ENCODE measurements at regions not wholly inside any gene's neighbourhood (a gene's known extent, or its start where the extent isn't known, plus 50 kb on each side); places are given as distances from the start of the nearest gene placed in this dataset.

GRCh38 chr10:28774051-28774995 lies 97.0 kb downstream of the BAMBI start:
- peaks cover 3 to 9% of the 10 kb centered on the region in 2 donors for H3K9me3 Mint-ChIP-seq
- ATAC-seq (no peak), DNase-seq (ENCODE audit: low spot score in 2 of 2) (no peak)
- H3K36me3 Mint-ChIP-seq = peaks cover 5% of the 10 kb centered on the region in 2 donors
- H3K27ac Mint-ChIP-seq = no peak overlapping the region

GRCh38 chr10:28775773-28776172 lies 98.5 kb downstream of the BAMBI start:
- Mint-ChIP-seq H3K9me3 (peaks cover 3 to 9% of the 10 kb centered on the region in 2 donors), H3K27ac (no peak overlapping the region), H3K36me3 (peaks cover 5% of the 10 kb centered on the region in 2 donors)
- DNase-seq (ENCODE audit: low spot score in 2 of 2) = no peak
- no peak for ATAC-seq

GRCh38 chr10:28776519-28776918 lies 99.2 kb downstream of the BAMBI start:
- peaks cover 3 to 9% of the 10 kb centered on the region in 2 donors for H3K9me3 Mint-ChIP-seq
- ATAC-seq (no peak), DNase-seq (ENCODE audit: low spot score in 2 of 2) (no peak)
- H3K36me3 Mint-ChIP-seq = peaks cover 0 to 5% of the 10 kb centered on the region in 2 donors
- no peak overlapping the region for H3K27ac Mint-ChIP-seq

GRCh38 chr10:28777911-28778310 lies 100.6 kb downstream of the BAMBI start:
- no peak for ATAC-seq
- Mint-ChIP-seq H3K36me3 (peaks cover 0 to 5% of the 10 kb centered on the region in 2 donors), H3K9me3 (peaks cover 3 to 9% of the 10 kb centered on the region in 2 donors), H3K27ac (no peak overlapping the region)
- DNase-seq (ENCODE audit: low spot score in 2 of 2) = no peak

GRCh38 chr10:28778524-28778923 lies 101.2 kb downstream of the BAMBI start:
- no peak overlapping the region for H3K27ac Mint-ChIP-seq
- peaks cover 3 to 9% of the 10 kb centered on the region in 2 donors for H3K9me3 Mint-ChIP-seq
- ATAC-seq = no peak
- no peak for DNase-seq (ENCODE audit: low spot score in 2 of 2)
- peaks cover 0 to 5% of the 10 kb centered on the region in 2 donors for H3K36me3 Mint-ChIP-seq

- ATAC-seq (no peak), DNase-seq (ENCODE audit: low spot score in 2 of 2) (no peak)
- Mint-ChIP-seq H3K27ac (no peak overlapping the region), H3K9me3 (no peaks in the 10 kb centered on the region), H3K36me3 (no peaks in the 10 kb centered on the region)
These were observed 104.0 kb downstream of the BAMBI start for GRCh38 chr10:28781296-28781695.

- ATAC-seq = no peak
- no peak for DNase-seq (ENCODE audit: low spot score in 2 of 2)
- Mint-ChIP-seq H3K36me3 (no peaks in the 10 kb centered on the region), H3K9me3 (no peaks in the 10 kb centered on the region), H3K27ac (no peak overlapping the region)
These were observed 105.8 kb downstream of the BAMBI start for GRCh38 chr10:28783087-28783486.

GRCh38 chr10:28785018-28785417 lies 107.7 kb downstream of the BAMBI start:
- Mint-ChIP-seq H3K36me3 (no peaks in the 10 kb centered on the region), H3K9me3 (no peaks in the 10 kb centered on the region), H3K27ac (no peak overlapping the region)
- no peak for ATAC-seq
- no peak for DNase-seq (ENCODE audit: low spot score in 2 of 2)

- Mint-ChIP-seq H3K27ac (no peak overlapping the region), H3K9me3 (no peaks in the 10 kb centered on the region), H3K36me3 (no peaks in the 10 kb centered on the region)
- ATAC-seq (peak; percentile 93 to 95), DNase-seq (ENCODE audit: low spot score in 2 of 2) (no peak)
These were observed 110.9 kb downstream of the BAMBI start for GRCh38 chr10:28788252-28788651.

GRCh38 chr10:28788762-28789161 lies 111.4 kb downstream of the BAMBI start:
- ATAC-seq (no peak), DNase-seq (ENCODE audit: low spot score in 2 of 2) (no peak)
- no peaks in the 10 kb centered on the region for H3K36me3 Mint-ChIP-seq
- H3K27ac Mint-ChIP-seq = no peak overlapping the region
- no peaks in the 10 kb centered on the region for H3K9me3 Mint-ChIP-seq

GRCh38 chr10:28790146-28790545 lies 112.8 kb downstream of the BAMBI start:
- DNase-seq (ENCODE audit: low spot score in 2 of 2) = no peak
- H3K36me3 Mint-ChIP-seq = no peaks in the 10 kb centered on the region
- no peaks in the 10 kb centered on the region for H3K9me3 Mint-ChIP-seq
- H3K27ac Mint-ChIP-seq = no peak overlapping the region
- ATAC-seq = no peak

- Mint-ChIP-seq H3K27ac (no peak overlapping the region), H3K9me3 (no peaks in the 10 kb centered on the region), H3K36me3 (no peaks in the 10 kb centered on the region)
- DNase-seq (ENCODE audit: low spot score in 2 of 2) (no peak), ATAC-seq (no peak)
These were observed 116.2 kb downstream of the BAMBI start for GRCh38 chr10:28793482-28793881.

GRCh38 chr10:28794986-28795385 lies 117.7 kb downstream of the BAMBI start:
- Mint-ChIP-seq H3K27ac (no peak overlapping the region), H3K9me3 (no peaks in the 10 kb centered on the region), H3K36me3 (no peaks in the 10 kb centered on the region)
- DNase-seq (ENCODE audit: low spot score in 2 of 2) (no peak), ATAC-seq (no peak)

GRCh38 chr10:28796606-28797512 lies 119.5 kb downstream of the BAMBI start:
- Mint-ChIP-seq H3K9me3 (no peaks in the 10 kb centered on the region), H3K27ac (no peak overlapping the region), H3K36me3 (no peaks in the 10 kb centered on the region)
- DNase-seq (ENCODE audit: low spot score in 2 of 2) = no peak
- ATAC-seq = no peak

GRCh38 chr10:28797904-28798371 lies 120.6 kb downstream of the BAMBI start:
- ATAC-seq (no peak), DNase-seq (ENCODE audit: low spot score in 2 of 2) (no peak)
- Mint-ChIP-seq H3K27ac (no peak overlapping the region), H3K9me3 (no peaks in the 10 kb centered on the region), H3K36me3 (no peaks in the 10 kb centered on the region)

- ATAC-seq (no peak), DNase-seq (ENCODE audit: low spot score in 2 of 2) (no peak)
- Mint-ChIP-seq H3K27ac (no peak overlapping the region), H3K36me3 (no peaks in the 10 kb centered on the region), H3K9me3 (no peaks in the 10 kb centered on the region)
These were observed 121.2 kb downstream of the BAMBI start for GRCh38 chr10:28798428-28798955.

GRCh38 chr10:28798964-28799363 lies 121.6 kb downstream of the BAMBI start:
- Mint-ChIP-seq H3K27ac (no peak overlapping the region), H3K36me3 (no peaks in the 10 kb centered on the region), H3K9me3 (no peaks in the 10 kb centered on the region)
- no peak for ATAC-seq
- DNase-seq (ENCODE audit: low spot score in 2 of 2) = no peak

All from activated naive CD4-positive, alpha-beta T cell treated with anti-CD3 and anti-CD28 coated beads, Interleukin-2, amount 50 U/mL, for 72 hours (primary cell).